ENCODE measurements at regions not wholly inside any gene's neighbourhood (a gene's known extent, or its start where the extent isn't known, plus 50 kb on each side); places are given as distances from the start of the nearest gene placed in this dataset.
A peak's percentile ranks its signal among the peaks of the same experiment; 100 is the strongest.

DNA sequence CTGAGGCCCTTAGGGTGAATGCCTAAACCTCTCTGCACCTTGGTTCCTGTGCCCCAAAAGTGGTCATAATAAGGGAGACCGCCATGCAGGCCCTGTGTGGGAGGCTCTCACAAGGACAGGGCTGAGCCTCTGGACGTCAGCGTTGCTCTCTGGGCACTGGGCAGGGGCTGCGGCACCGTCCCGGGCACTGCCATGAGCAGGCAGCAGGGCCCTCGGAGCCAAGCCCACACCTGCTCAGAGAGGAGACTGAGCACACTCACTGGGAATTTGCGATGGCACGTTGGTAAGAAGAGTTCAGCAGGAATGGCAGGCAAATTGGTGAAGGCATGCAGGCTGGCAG, 123.4 kb downstream of the HMX1 start:
- WGBS, result 83% methylated on average over 9 of the region's 9 CpGs

GRCh38 chr4:8747467-8748235, 124.0 kb downstream of the HMX1 start:
- Histone ChIP-seq H3K14ac (ENCODE audit: low read length in 2 of 2) (no peak overlapping the region), H2BK120ac (ENCODE audit: low read depth, low read length) (no peak overlapping the region), H3K4me3 (ENCODE audit: insufficient read depth in 1 of 2, low read depth in 1 of 2, low read length in 2 of 2) (no peak overlapping the region), H4K91ac (ENCODE audit: low read length) (no peak overlapping the region), H2AK5ac (ENCODE audit: low read length, severe bottlenecking) (no peak overlapping the region), H2BK15ac (ENCODE audit: low read depth, poor library complexity, severe bottlenecking) (no peak overlapping the region), H3K9me3 (ENCODE audit: control insufficient read depth, low read length) (no peaks in the 10 kb centered on the region), H3K4me1 (ENCODE audit: control insufficient read depth, insufficient read depth, low read depth, low read length) (no peaks in the 10 kb centered on the region), H3K4ac (ENCODE audit: low read depth in 1 of 2, low read length in 2 of 2) (no peak overlapping the region), H3K36me3 (ENCODE audit: control insufficient read depth in 1 of 2, insufficient read depth in 2 of 2, low read depth in 1 of 2, low read length in 2 of 2) (no peaks in the 10 kb centered on the region), H4K8ac (ENCODE audit: low read length) (no peak overlapping the region), H3K4me2 (ENCODE audit: low read length, poor library complexity, severe bottlenecking) (no peak overlapping the region), H2BK5ac (ENCODE audit: low read depth, low read length, poor library complexity, severe bottlenecking) (no peak overlapping the region), H3K18ac (ENCODE audit: low read depth in 1 of 2, low read length in 2 of 2) (no peak overlapping the region), H3K23ac (ENCODE audit: low read length in 2 of 2) (no peak overlapping the region), H2BK12ac (ENCODE audit: low read length in 2 of 2) (no peak overlapping the region), H3K27me3 (ENCODE audit: control insufficient read depth in 1 of 2, insufficient read depth in 1 of 2, low read length in 2 of 2) (no peaks in the 10 kb centered on the region), H3K27ac (ENCODE audit: low read length, poor library complexity, severe bottlenecking) (no peak overlapping the region), H3K9ac (ENCODE audit: low read length) (no peak overlapping the region), H3K79me1 (replicated peaks; ENCODE audit: low read length, poor library complexity, severe bottlenecking) (no peaks in the 10 kb centered on the region), H2AFZ (ENCODE audit: low read depth, low read length) (no peak overlapping the region)
- WGBS, result 86% methylated on average over 39 of the region's 39 CpGs
- DNase-seq, result no peak

More for the DNA sequence above, 123.4 kb downstream of the HMX1 start:
- Histone ChIP-seq H3K27me3 (ENCODE audit: control insufficient read depth in 1 of 2, insufficient read depth in 1 of 2, low read length in 2 of 2) (no peaks in the 10 kb centered on the region), H3K9ac (ENCODE audit: low read length) (no peak overlapping the region), H2BK15ac (ENCODE audit: low read depth, poor library complexity, severe bottlenecking) (no peak overlapping the region), H2BK12ac (ENCODE audit: low read length in 2 of 2) (no peak overlapping the region), H4K91ac (ENCODE audit: low read length) (no peak overlapping the region), H2AK5ac (ENCODE audit: low read length, severe bottlenecking) (no peak overlapping the region), H3K23ac (ENCODE audit: low read length in 2 of 2) (no peak overlapping the region), H2AFZ (ENCODE audit: low read depth, low read length) (no peak overlapping the region), H4K8ac (ENCODE audit: low read length) (no peak overlapping the region), H3K9me3 (ENCODE audit: control insufficient read depth, low read length) (no peaks in the 10 kb centered on the region), H3K27ac (ENCODE audit: low read length, poor library complexity, severe bottlenecking) (no peak overlapping the region), H3K79me1 (replicated peaks; ENCODE audit: low read length, poor library complexity, severe bottlenecking) (no peaks in the 10 kb centered on the region), H3K4me2 (ENCODE audit: low read length, poor library complexity, severe bottlenecking) (no peak overlapping the region), H3K4me3 (ENCODE audit: insufficient read depth in 1 of 2, low read depth in 1 of 2, low read length in 2 of 2) (no peak overlapping the region), H3K4ac (ENCODE audit: low read depth in 1 of 2, low read length in 2 of 2) (no peak overlapping the region), H2BK5ac (ENCODE audit: low read depth, low read length, poor library complexity, severe bottlenecking) (no peak overlapping the region), H3K36me3 (ENCODE audit: control insufficient read depth in 1 of 2, insufficient read depth in 2 of 2, low read depth in 1 of 2, low read length in 2 of 2) (no peaks in the 10 kb centered on the region), H3K4me1 (ENCODE audit: control insufficient read depth, insufficient read depth, low read depth, low read length) (no peaks in the 10 kb centered on the region), H3K14ac (ENCODE audit: low read length in 2 of 2) (no peak overlapping the region), H2BK120ac (ENCODE audit: low read depth, low read length) (no peak overlapping the region), H3K18ac (ENCODE audit: low read depth in 1 of 2, low read length in 2 of 2) (no peak overlapping the region)
- no peak for DNase-seq

GRCh38 chr4:8746523-8747466, 124.8 kb downstream of the HMX1 start:
- H2AFZ ChIP-seq (ENCODE audit: low read depth, low read length), result no peak overlapping the region
- no peaks in the 10 kb centered on the region for H3K79me1 ChIP-seq (replicated peaks; ENCODE audit: low read length, poor library complexity, severe bottlenecking)
- 89% methylated on average over 23 of the region's 23 CpGs for whole genome bisulfite sequencing
- no peaks in the 10 kb centered on the region for H3K27me3 ChIP-seq (ENCODE audit: control insufficient read depth in 1 of 2, insufficient read depth in 1 of 2, low read length in 2 of 2)
- H2AK5ac ChIP-seq (ENCODE audit: low read length, severe bottlenecking), result no peak overlapping the region
- no peak overlapping the region for H3K27ac ChIP-seq (ENCODE audit: low read length, poor library complexity, severe bottlenecking)
- no peak overlapping the region for H2BK5ac ChIP-seq (ENCODE audit: low read depth, low read length, poor library complexity, severe bottlenecking)
- H3K4ac ChIP-seq (ENCODE audit: low read depth in 1 of 2, low read length in 2 of 2), result no peak overlapping the region
- H3K36me3 ChIP-seq (ENCODE audit: control insufficient read depth in 1 of 2, insufficient read depth in 2 of 2, low read depth in 1 of 2, low read length in 2 of 2), result no peaks in the 10 kb centered on the region
- H3K18ac ChIP-seq (ENCODE audit: low read depth in 1 of 2, low read length in 2 of 2), result no peak overlapping the region
- H3K4me3 ChIP-seq (ENCODE audit: insufficient read depth in 1 of 2, low read depth in 1 of 2, low read length in 2 of 2), result no peak overlapping the region
- no peak overlapping the region for H3K9ac ChIP-seq (ENCODE audit: low read length)
- H2BK15ac ChIP-seq (ENCODE audit: low read depth, poor library complexity, severe bottlenecking), result no peak overlapping the region
- H2BK12ac ChIP-seq (ENCODE audit: low read length in 2 of 2), result no peak overlapping the region
- no peak overlapping the region for H3K14ac ChIP-seq (ENCODE audit: low read length in 2 of 2)
- H2BK120ac ChIP-seq (ENCODE audit: low read depth, low read length), result no peak overlapping the region
- no peak overlapping the region for H3K23ac ChIP-seq (ENCODE audit: low read length in 2 of 2)
- no peaks in the 10 kb centered on the region for H3K9me3 ChIP-seq (ENCODE audit: control insufficient read depth, low read length)
- DNase-seq, result no peak
- H3K4me2 ChIP-seq (ENCODE audit: low read length, poor library complexity, severe bottlenecking), result no peak overlapping the region
- no peak overlapping the region for H4K8ac ChIP-seq (ENCODE audit: low read length)
- no peaks in the 10 kb centered on the region for H3K4me1 ChIP-seq (ENCODE audit: control insufficient read depth, insufficient read depth, low read depth, low read length)
- peak overlapping the region; percentile 34 for H4K91ac ChIP-seq (ENCODE audit: low read length)

GRCh38 chr4:8745826-8746225, 125.8 kb downstream of the HMX1 start:
- no peak overlapping the region for H2AK5ac ChIP-seq (ENCODE audit: low read length, severe bottlenecking)

More at GRCh38 chr4:8745826-8746225, 125.8 kb downstream of the HMX1 start:
- no peak overlapping the region for H2BK12ac ChIP-seq (ENCODE audit: low read length in 2 of 2)
- H3K4me3 ChIP-seq (ENCODE audit: insufficient read depth in 1 of 2, low read depth in 1 of 2, low read length in 2 of 2), result no peak overlapping the region
- no peaks in the 10 kb centered on the region for H3K27me3 ChIP-seq (ENCODE audit: control insufficient read depth in 1 of 2, insufficient read depth in 1 of 2, low read length in 2 of 2)
- H3K4me2 ChIP-seq (ENCODE audit: low read length, poor library complexity, severe bottlenecking), result no peak overlapping the region
- H2AFZ ChIP-seq (ENCODE audit: low read depth, low read length), result no peak overlapping the region
- no peak overlapping the region for H2BK15ac ChIP-seq (ENCODE audit: low read depth, poor library complexity, severe bottlenecking)
- no peak overlapping the region for H2BK120ac ChIP-seq (ENCODE audit: low read depth, low read length)
- no peaks in the 10 kb centered on the region for H3K9me3 ChIP-seq (ENCODE audit: control insufficient read depth, low read length)
- H3K23ac ChIP-seq (ENCODE audit: low read length in 2 of 2), result no peak overlapping the region
- no peak overlapping the region for H4K8ac ChIP-seq (ENCODE audit: low read length)
- no peak overlapping the region for H3K14ac ChIP-seq (ENCODE audit: low read length in 2 of 2)
- 68% methylated on average over 14 of the region's 14 CpGs for WGBS
- H3K4me1 ChIP-seq (ENCODE audit: control insufficient read depth, insufficient read depth, low read depth, low read length), result no peaks in the 10 kb centered on the region
- H3K9ac ChIP-seq (ENCODE audit: low read length), result no peak overlapping the region
- H2BK5ac ChIP-seq (ENCODE audit: low read depth, low read length, poor library complexity, severe bottlenecking), result no peak overlapping the region
- no peak for DNase-seq
- no peaks in the 10 kb centered on the region for H3K79me1 ChIP-seq (replicated peaks; ENCODE audit: low read length, poor library complexity, severe bottlenecking)
- H3K36me3 ChIP-seq (ENCODE audit: control insufficient read depth in 1 of 2, insufficient read depth in 2 of 2, low read depth in 1 of 2, low read length in 2 of 2), result no peaks in the 10 kb centered on the region
- H4K91ac ChIP-seq (ENCODE audit: low read length), result no peak overlapping the region
- H3K4ac ChIP-seq (ENCODE audit: low read depth in 1 of 2, low read length in 2 of 2), result no peak overlapping the region
- H3K27ac ChIP-seq (ENCODE audit: low read length, poor library complexity, severe bottlenecking), result no peak overlapping the region
- no peak overlapping the region for H3K18ac ChIP-seq (ENCODE audit: low read depth in 1 of 2, low read length in 2 of 2)

All from mesenchymal stem cell (in vitro differentiated cells and primary cell).